Mesenchymal stem cell (in vitro differentiated cells and primary cell): ENCODE measurements at regions not wholly inside any gene's neighbourhood (a gene's known extent, or its start where the extent isn't known, plus 50 kb on each side); places are given as distances from the start of the nearest gene placed in this dataset.
A peak's percentile ranks its signal among the peaks of the same experiment; 100 is the strongest.

Experiments used
- DNase-seq: peaks from one replicate; pipeline ENCODE4 v3.0.0-alpha.2; 2013
- H2AFZ ChIP-seq: one replicate; pipeline ENCODE4 v1.6.1; 2013; ENCODE audit warnings: low read depth, mild to moderate bottlenecking, control low read depth, inconsistent platforms, low read length, moderate library complexity
- H2AK5ac ChIP-seq: 2 replicates; pipeline ENCODE4 v1.6.1; 2013; ENCODE audit warnings: low read length, moderate library complexity, mild to moderate bottlenecking, inconsistent platforms; ENCODE audit not compliant: severe bottlenecking
- H2BK120ac ChIP-seq: one replicate; pipeline ENCODE4 v1.6.1; 2013; ENCODE audit warnings: low read depth, mild to moderate bottlenecking, inconsistent platforms, low read length, moderate library complexity
- H2BK12ac ChIP-seq, 2 experiments: one replicate each; pipeline ENCODE4 v1.6.1; 2013; ENCODE audit warnings: inconsistent platforms in 2 of 2, low read length in 2 of 2, mild to moderate bottlenecking in 2 of 2, moderate library complexity in 2 of 2, control low read depth in 1 of 2
- H2BK15ac ChIP-seq: one replicate; pipeline ENCODE4 v1.6.1; 2013; ENCODE audit warnings: mild to moderate bottlenecking, low read depth, inconsistent platforms; ENCODE audit not compliant: poor library complexity, severe bottlenecking
- H2BK5ac ChIP-seq: 2 replicates; pipeline ENCODE4 v1.6.1; 2013; ENCODE audit warnings: low read depth, mild to moderate bottlenecking, low read length, control low read depth, inconsistent platforms; ENCODE audit not compliant: poor library complexity, severe bottlenecking
- H3K14ac ChIP-seq, 2 experiments: one replicate each; pipeline ENCODE4 v1.6.1; 2013; ENCODE audit warnings: inconsistent platforms in 2 of 2, low read length in 2 of 2, control low read depth in 1 of 2, mild to moderate bottlenecking in 1 of 2, moderate library complexity in 1 of 2
- H3K18ac ChIP-seq, 2 experiments: one replicate each; pipeline ENCODE4 v1.6.1; 2013; ENCODE audit warnings: inconsistent platforms in 2 of 2, low read length in 2 of 2, control low read depth in 1 of 2, low read depth in 1 of 2, mild to moderate bottlenecking in 1 of 2
- H3K23ac ChIP-seq, 2 experiments: one replicate each; pipeline ENCODE4 v1.6.1; 2013; ENCODE audit warnings: inconsistent platforms in 2 of 2, low read length in 2 of 2, mild to moderate bottlenecking in 2 of 2, moderate library complexity in 2 of 2, control low read depth in 1 of 2
- H3K27ac ChIP-seq: 2 replicates; pipeline ENCODE4 v1.5.1; 2013; ENCODE audit warnings: mild to moderate bottlenecking, moderate library complexity, low read length, control low read depth, inconsistent platforms; ENCODE audit not compliant: poor library complexity, severe bottlenecking
- H3K27me3 ChIP-seq, 2 experiments: 2 replicates each; pipeline versions ENCODE4 v1.6.1 to v1.7.0; 2013; ENCODE audit warnings: low read length in 2 of 2, mild to moderate bottlenecking in 2 of 2, moderate library complexity in 2 of 2, control low read depth in 1 of 2, inconsistent platforms in 1 of 2; ENCODE audit not compliant: control insufficient read depth in 1 of 2, insufficient read depth in 1 of 2
- H3K36me3 ChIP-seq, 2 experiments: 2 replicates each; pipeline versions ENCODE4 v1.6.1 to v1.7.0; 2013; ENCODE audit warnings: low read length in 2 of 2, control low read depth in 1 of 2, inconsistent platforms in 1 of 2, low read depth in 1 of 2, mild to moderate bottlenecking in 1 of 2; ENCODE audit not compliant: insufficient read depth in 2 of 2, control insufficient read depth in 1 of 2
- H3K4ac ChIP-seq, 2 experiments: one replicate each; pipeline ENCODE4 v1.6.1; 2013; ENCODE audit warnings: inconsistent platforms in 2 of 2, low read length in 2 of 2, mild to moderate bottlenecking in 2 of 2, moderate library complexity in 2 of 2, control low read depth in 1 of 2, low read depth in 1 of 2
- H3K4me1 ChIP-seq: 2 replicates; pipeline ENCODE4 v1.6.1; 2013; ENCODE audit warnings: low read depth, low read length, control low read depth; ENCODE audit not compliant: control insufficient read depth, insufficient read depth
- H3K4me2 ChIP-seq: 2 replicates; pipeline ENCODE4 v1.6.1; 2013; ENCODE audit warnings: low read length, mild to moderate bottlenecking, inconsistent platforms; ENCODE audit not compliant: poor library complexity, severe bottlenecking
- H3K4me3 ChIP-seq, 2 experiments: 2 replicates each; pipeline versions ENCODE4 v1.5.1 to v1.7.0; 2013; ENCODE audit warnings: low read length in 2 of 2, mild to moderate bottlenecking in 2 of 2, control low read depth in 1 of 2, low read depth in 1 of 2; ENCODE audit not compliant: insufficient read depth in 1 of 2
- H3K79me1 ChIP-seq: replicated peaks from 2 replicates; pipeline ENCODE4 v1.6.1; 2013; ENCODE audit warnings: mild to moderate bottlenecking, control low read depth, low read length, inconsistent platforms; ENCODE audit not compliant: poor library complexity, severe bottlenecking
- H3K9ac ChIP-seq: 2 replicates; pipeline ENCODE4 v1.7.0; 2013; ENCODE audit warnings: mild to moderate bottlenecking, low read length, moderate library complexity
- H3K9me3 ChIP-seq: 2 replicates; pipeline ENCODE4 v1.7.0; 2013; ENCODE audit warnings: mild to moderate bottlenecking, low read length; ENCODE audit not compliant: control insufficient read depth
- H4K8ac ChIP-seq: one replicate; pipeline ENCODE4 v1.6.1; 2013; ENCODE audit warnings: inconsistent platforms, mild to moderate bottlenecking, low read length, moderate library complexity
- H4K91ac ChIP-seq: one replicate; pipeline ENCODE4 v1.6.1; 2013; ENCODE audit warnings: mild to moderate bottlenecking, low read length, inconsistent platforms
- WGBS: methylation state at CpG from one replicate; pipeline ENCODE4 v1.1.7; 2013; ENCODE audit warnings: mixed read lengths; 5-methylcytosine and 5-hydroxymethylcytosine counted together

GRCh38 chr3:148528024-148528423 is 169.7 kb upstream of the AGTR1 start:
- peaks cover 8% of the 10 kb centered on the region for H3K9me3 ChIP-seq
- no peaks in the 10 kb centered on the region for H3K79me1 ChIP-seq
- no peaks in the 10 kb centered on the region for H3K4me1 ChIP-seq
- no peak for DNase-seq
- no peak overlapping the region for H3K4me2 ChIP-seq
- H2BK15ac ChIP-seq: no peak overlapping the region
- H2BK5ac ChIP-seq: no peak overlapping the region
- no peak overlapping the region for H3K23ac ChIP-seq
- H3K4ac ChIP-seq: no peak overlapping the region
- H3K36me3 ChIP-seq: no peaks in the 10 kb centered on the region
- H2AK5ac ChIP-seq: no peak overlapping the region
- no peak overlapping the region for H4K91ac ChIP-seq
- H3K27ac ChIP-seq: no peak overlapping the region
- H3K18ac ChIP-seq: no peak overlapping the region
- no peak overlapping the region for H3K9ac ChIP-seq
- no peak overlapping the region for H4K8ac ChIP-seq
- no peak overlapping the region for H2BK12ac ChIP-seq
- H2AFZ ChIP-seq: no peak overlapping the region
- H3K14ac ChIP-seq: no peak overlapping the region
- H3K4me3 ChIP-seq: no peak overlapping the region
- no peaks in the 10 kb centered on the region for H3K27me3 ChIP-seq
- no peak overlapping the region for H2BK120ac ChIP-seq

- H3K27ac ChIP-seq: no peak overlapping the region
- no peak overlapping the region for H2AK5ac ChIP-seq
- no peak overlapping the region for H2BK15ac ChIP-seq
- H3K4me2 ChIP-seq: no peak overlapping the region
- no peak overlapping the region for H2BK120ac ChIP-seq
- DNase-seq: no peak
- H3K23ac ChIP-seq: no peak overlapping the region
- H4K8ac ChIP-seq: no peak overlapping the region
- H3K36me3 ChIP-seq: no peaks in the 10 kb centered on the region
- no peaks in the 10 kb centered on the region for H3K27me3 ChIP-seq
- no peak overlapping the region for H3K4me3 ChIP-seq
- H3K14ac ChIP-seq: no peak overlapping the region
- WGBS: no CpG with 5 or more reads among the region's 2 CpGs
- H2BK12ac ChIP-seq: no peak overlapping the region
- H4K91ac ChIP-seq: no peak overlapping the region
- H3K18ac ChIP-seq: no peak overlapping the region
- no peak overlapping the region for H2BK5ac ChIP-seq
- H2AFZ ChIP-seq: no peak overlapping the region
- H3K9me3 ChIP-seq: peaks cover 8% of the 10 kb centered on the region
- no peaks in the 10 kb centered on the region for H3K79me1 ChIP-seq
- no peak overlapping the region for H3K9ac ChIP-seq
- H3K4ac ChIP-seq: no peak overlapping the region
- no peaks in the 10 kb centered on the region for H3K4me1 ChIP-seq
Measured at GRCh38 chr3:148531836-148532235, 165.9 kb upstream of the AGTR1 start.

- no peak overlapping the region for H3K27ac ChIP-seq
- no peak overlapping the region for H3K23ac ChIP-seq
- no peak overlapping the region for H2AFZ ChIP-seq
- peaks cover 4% of the 10 kb centered on the region for H3K9me3 ChIP-seq
- no peak overlapping the region for H2BK15ac ChIP-seq
- H3K4me2 ChIP-seq: no peak overlapping the region
- DNase-seq: peak; percentile 51
- H4K91ac ChIP-seq: no peak overlapping the region
- H3K36me3 ChIP-seq: no peaks in the 10 kb centered on the region
- no peaks in the 10 kb centered on the region for H3K79me1 ChIP-seq
- 88% methylated on average over 2 of the region's 2 CpGs for WGBS
- no peak overlapping the region for H3K4ac ChIP-seq
- H2BK120ac ChIP-seq: no peak overlapping the region
- H3K18ac ChIP-seq: no peak overlapping the region
- no peak overlapping the region for H2BK5ac ChIP-seq
- no peak overlapping the region for H3K14ac ChIP-seq
- no peak overlapping the region for H4K8ac ChIP-seq
- no peaks in the 10 kb centered on the region for H3K27me3 ChIP-seq
- H2AK5ac ChIP-seq: no peak overlapping the region
- H3K4me1 ChIP-seq: no peaks in the 10 kb centered on the region
- no peak overlapping the region for H3K9ac ChIP-seq
- no peak overlapping the region for H2BK12ac ChIP-seq
- H3K4me3 ChIP-seq: no peak overlapping the region
Measured at GRCh38 chr3:148532326-148532725, 165.4 kb upstream of the AGTR1 start.

- Histone ChIP-seq H3K27ac (no peak overlapping the region), H2BK15ac (no peak overlapping the region), H3K14ac (no peak overlapping the region), H3K23ac (no peak overlapping the region), H3K9me3 (peaks cover under 1% of the 10 kb centered on the region), H4K8ac (no peak overlapping the region), H3K36me3 (no peaks in the 10 kb centered on the region), H2AFZ (no peak overlapping the region), H3K4me2 (no peak overlapping the region), H3K27me3 (no peaks in the 10 kb centered on the region), H3K18ac (no peak overlapping the region), H3K9ac (no peak overlapping the region), H3K4ac (no peak overlapping the region), H2AK5ac (no peak overlapping the region), H3K4me1 (no peaks in the 10 kb centered on the region), H4K91ac (no peak overlapping the region), H3K79me1 (no peaks in the 10 kb centered on the region), H2BK120ac (no peak overlapping the region), H2BK12ac (no peak overlapping the region), H3K4me3 (no peak overlapping the region), H2BK5ac (no peak overlapping the region)
- 100% methylated on average over 2 of the region's 3 CpGs for WGBS
- DNase-seq: no peak
Measured at GRCh38 chr3:148532774-148533173, 164.9 kb upstream of the AGTR1 start.
